Ishikawa (cell line): ENCODE measurements at regions not wholly inside any gene's neighbourhood (a gene's known extent, or its start where the extent isn't known, plus 50 kb on each side); places are given as distances from the start of the nearest gene placed in this dataset.

Source experiments
- CEBPB ChIP-seq: IDR thresholded peaks from 2 replicates; pipeline ENCODE4 v1.6.1; 2012
- CREB1 ChIP-seq: IDR thresholded peaks from 2 replicates; pipeline ENCODE4 v1.6.1; 2012; ENCODE audit warnings: low read depth
- EGR1 ChIP-seq: IDR thresholded peaks from 2 replicates; pipeline ENCODE4 v1.6.1; 2012
- EP300 ChIP-seq: IDR thresholded peaks from 2 replicates; pipeline ENCODE4 v1.6.1; 2012; ENCODE audit warnings: borderline replicate concordance
- FOXM1 ChIP-seq: IDR thresholded peaks from 2 replicates; pipeline ENCODE4 v1.6.1; 2012; ENCODE audit warnings: low read depth, borderline replicate concordance
- MAX ChIP-seq: IDR thresholded peaks from 2 replicates; pipeline ENCODE4 v1.6.1; 2012
- NFIC ChIP-seq: IDR thresholded peaks from 2 replicates; pipeline ENCODE4 v1.6.1; 2012
- RAD21 ChIP-seq: IDR thresholded peaks from 2 replicates; pipeline ENCODE4 v1.6.1; 2012; ENCODE audit warnings: low read depth
- REST ChIP-seq: IDR thresholded peaks from 2 replicates; pipeline ENCODE4 v1.6.1; 2012; ENCODE audit warnings: low read depth, mild to moderate bottlenecking
- TAF1 ChIP-seq: IDR thresholded peaks from 2 replicates; pipeline ENCODE4 v1.6.1; 2012; ENCODE audit warnings: low read depth, mild to moderate bottlenecking
- TCF12 ChIP-seq: IDR thresholded peaks from 2 replicates; pipeline ENCODE4 v1.6.1; 2012; ENCODE audit warnings: low read depth
- TEAD4 ChIP-seq: IDR thresholded peaks from 2 replicates; pipeline ENCODE4 v1.6.1; 2012
- USF1 ChIP-seq: IDR thresholded peaks from 2 replicates; pipeline ENCODE4 v1.6.1; 2012
- YY1 ChIP-seq: IDR thresholded peaks from 2 replicates; pipeline ENCODE4 v1.6.1; 2012; ENCODE audit warnings: low read depth
- ZBTB7A ChIP-seq: IDR thresholded peaks from 2 replicates; pipeline ENCODE4 v1.6.1; 2012; ENCODE audit warnings: low read depth

- TF ChIP-seq ZBTB7A, result no peak
- no peak for TF ChIP-seq MAX
- no peak for TF ChIP-seq FOXM1
- TF ChIP-seq TCF12, result no peak
- TF ChIP-seq NFIC, result no peak
- TF ChIP-seq YY1, result no peak
- TF ChIP-seq REST, result no peak
- TF ChIP-seq RAD21, result no peak
- TF ChIP-seq EGR1, result no peak
- TF ChIP-seq CREB1, result no peak
- TF ChIP-seq EP300, result no peak
- no peak for TF ChIP-seq TAF1
- no peak for TF ChIP-seq CEBPB
Observed at GRCh38 chr13:51027644-51028043, 83.4 kb downstream of the C13orf42 start.

GRCh38 chr13:51026016-51026415 is 85.1 kb downstream of the C13orf42 start:
- TF ChIP-seq ZBTB7A (no peak), MAX (no peak), EGR1 (no peak), EP300 (no peak), TEAD4 (no peak), USF1 (no peak), FOXM1 (no peak), CEBPB (no peak), RAD21 (no peak), NFIC (no peak), TCF12 (no peak), TAF1 (no peak), REST (no peak), YY1 (no peak), CREB1 (no peak)

- no peak for TF ChIP-seq ZBTB7A
- TF ChIP-seq USF1, result no peak
- TF ChIP-seq REST, result no peak
- no peak for TF ChIP-seq RAD21
- TF ChIP-seq TAF1, result no peak
- no peak for TF ChIP-seq NFIC
- no peak for TF ChIP-seq CEBPB
- no peak for TF ChIP-seq MAX
- TF ChIP-seq TEAD4, result no peak
- no peak for TF ChIP-seq FOXM1
Observed at GRCh38 chr13:51025245-51025905, 85.7 kb downstream of the C13orf42 start.

GRCh38 chr13:51021811-51022210 is 89.3 kb downstream of the C13orf42 start:
- TF ChIP-seq YY1 (no peak), NFIC (no peak), MAX (no peak), USF1 (no peak), CREB1 (no peak), ZBTB7A (no peak), TCF12 (no peak), RAD21 (no peak), REST (no peak), FOXM1 (no peak), TEAD4 (no peak), EP300 (no peak), EGR1 (no peak), CEBPB (no peak), TAF1 (no peak)
